ENCODE measurements at regions not wholly inside any gene's neighbourhood (a gene's known extent, or its start where the extent isn't known, plus 50 kb on each side); places are given as distances from the start of the nearest gene placed in this dataset.

DNA sequence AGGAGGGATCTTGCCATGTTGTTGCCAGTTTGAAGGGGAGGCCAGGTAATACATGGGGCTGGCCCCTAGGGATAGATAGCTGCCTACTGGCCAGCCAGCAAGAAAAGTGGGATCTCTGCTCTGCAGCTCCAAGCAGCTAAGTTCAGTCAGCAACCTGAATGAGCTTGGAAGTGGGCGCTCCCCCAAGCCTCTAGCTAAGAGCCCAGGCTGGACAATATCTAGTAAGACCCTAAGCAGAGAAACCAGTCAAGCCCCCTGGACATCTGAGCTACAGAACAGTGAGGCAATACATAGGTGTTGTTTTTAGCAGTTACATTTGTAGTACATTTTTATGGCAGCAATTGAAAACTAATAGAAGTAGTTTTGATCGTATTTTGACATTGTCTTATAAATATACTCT, 409.8 kb upstream of the SMIM21 start:
- DNase-seq, result no peak

DNA sequence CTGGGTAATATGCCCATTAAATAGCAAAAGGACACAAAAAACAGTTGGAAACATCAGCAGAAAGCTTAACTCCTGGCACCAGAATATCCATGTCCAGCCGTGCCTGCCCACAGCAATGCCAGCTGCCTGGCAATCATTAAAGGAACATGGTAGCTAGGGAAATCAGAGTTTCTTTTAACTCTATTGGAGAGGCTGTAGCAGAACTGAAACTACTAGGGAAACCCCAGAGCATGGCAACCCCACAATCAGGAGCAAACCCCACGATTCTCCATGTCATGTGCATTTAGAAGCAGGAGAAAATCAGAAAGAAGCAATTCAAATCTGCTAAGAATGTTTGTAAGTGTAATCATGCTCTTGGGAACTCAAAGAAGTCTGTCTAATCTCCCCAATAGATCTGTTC, 409.0 kb upstream of the SMIM21 start:
- no peak for DNase-seq

DNA sequence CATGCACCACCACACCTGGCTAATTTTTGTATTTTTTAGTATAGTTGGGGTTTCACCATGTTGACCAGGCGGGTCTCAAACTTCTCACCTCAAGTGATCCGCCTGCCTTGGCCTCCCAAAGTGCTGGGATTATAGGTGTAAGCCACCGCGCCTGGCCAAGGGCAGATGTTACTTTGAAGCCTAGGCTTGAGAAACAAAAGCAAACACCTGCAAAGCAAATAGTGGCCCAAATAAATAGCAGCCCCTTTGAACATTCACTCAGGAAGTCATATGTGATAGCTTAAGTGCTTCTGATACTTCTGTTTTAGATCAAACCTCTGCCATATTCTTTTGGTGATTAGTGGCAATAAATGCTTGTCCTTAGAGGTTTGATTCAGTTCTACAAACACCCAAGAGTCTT, 404.5 kb upstream of the SMIM21 start:
- no peak for DNase-seq

DNA sequence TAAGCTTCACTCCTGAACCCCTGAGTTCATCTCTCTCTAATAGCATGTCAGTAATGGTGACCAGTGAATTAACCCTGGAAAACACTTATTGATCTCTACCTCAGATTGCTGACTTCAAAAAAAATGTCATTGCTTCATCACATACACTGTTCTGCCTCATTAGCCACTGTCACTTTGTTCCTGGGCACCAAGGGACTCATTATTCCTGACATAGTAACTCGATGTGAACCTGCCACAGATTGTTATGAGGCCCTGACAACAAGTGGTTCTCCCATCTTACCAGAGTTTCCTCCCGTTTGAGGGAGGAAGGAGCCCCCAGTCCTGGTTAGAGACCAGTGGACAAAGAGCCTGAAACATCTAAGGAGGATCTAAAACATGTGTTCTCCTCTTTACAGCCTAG, 403.3 kb upstream of the SMIM21 start:
- no peak for DNase-seq

DNA sequence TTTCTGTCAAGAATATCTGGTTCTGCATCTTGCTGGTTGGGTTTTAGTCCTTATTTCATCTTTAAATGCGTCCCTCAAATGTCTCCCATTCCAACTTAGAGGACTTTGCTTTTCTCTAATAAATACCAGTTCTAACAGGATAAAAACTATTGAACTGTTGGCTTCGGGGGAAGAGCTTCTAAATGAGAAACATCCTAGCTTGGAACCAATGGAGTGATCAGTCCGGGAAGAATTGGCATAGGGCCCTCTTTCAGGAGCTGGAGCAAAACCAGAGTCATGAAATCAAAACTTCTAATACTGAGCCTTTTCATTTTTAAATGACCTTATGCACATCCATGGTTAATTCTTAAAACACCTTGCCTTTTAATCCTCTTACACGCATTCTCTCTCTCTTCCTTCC, 401.6 kb upstream of the SMIM21 start:
- no peak for DNase-seq

DNA sequence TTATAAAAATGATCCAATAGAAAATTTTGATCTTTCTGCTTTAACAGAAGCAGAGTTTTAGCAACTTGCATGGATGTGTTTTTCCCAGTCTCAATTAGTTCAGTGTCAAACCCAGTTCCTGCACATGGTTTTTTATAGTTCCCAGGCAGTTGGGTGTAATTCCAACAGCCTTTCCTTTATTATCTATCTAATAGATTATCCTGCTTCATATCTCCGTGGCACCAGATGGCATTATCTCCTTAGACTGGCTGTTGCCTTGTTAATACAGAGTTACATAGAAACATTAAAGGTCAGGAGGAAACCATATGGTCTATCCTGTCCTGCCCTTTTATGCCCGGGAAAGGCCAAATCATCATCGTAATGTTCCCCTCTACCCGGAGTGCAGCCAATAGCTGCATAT, 400.9 kb upstream of the SMIM21 start:
- DNase-seq, result no peak

DNA sequence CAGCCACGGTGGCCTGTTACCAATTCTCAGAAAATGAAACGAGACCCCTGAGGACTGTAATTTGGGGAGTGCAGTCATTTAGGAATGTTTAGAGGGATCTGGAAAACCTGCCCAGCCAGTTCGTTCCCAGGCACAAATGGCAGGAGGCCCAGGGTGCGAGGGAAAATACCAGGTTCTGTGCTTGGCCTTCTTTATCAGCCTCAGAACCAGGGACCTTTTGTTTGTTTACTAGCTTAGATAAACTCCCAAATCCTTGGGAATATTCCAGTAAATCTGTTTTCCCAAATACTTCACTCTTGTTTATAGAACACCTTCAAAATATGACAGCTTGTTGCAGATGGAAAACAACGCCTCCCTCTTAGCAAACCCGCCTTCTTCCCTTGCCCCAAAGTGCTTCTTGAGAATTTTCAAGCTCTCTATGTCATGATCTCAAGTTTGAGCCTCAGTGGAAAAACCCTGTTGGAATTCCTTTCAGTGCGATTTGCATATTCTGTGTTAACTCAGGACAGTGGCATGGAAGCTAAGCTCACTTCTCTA, 400.3 kb upstream of the SMIM21 start:
- no peak for DNase-seq

- no peak for DNase-seq
These were observed 397.2 kb upstream of the SMIM21 start for GRCh38 chr18:75824661-75825060.

DNA sequence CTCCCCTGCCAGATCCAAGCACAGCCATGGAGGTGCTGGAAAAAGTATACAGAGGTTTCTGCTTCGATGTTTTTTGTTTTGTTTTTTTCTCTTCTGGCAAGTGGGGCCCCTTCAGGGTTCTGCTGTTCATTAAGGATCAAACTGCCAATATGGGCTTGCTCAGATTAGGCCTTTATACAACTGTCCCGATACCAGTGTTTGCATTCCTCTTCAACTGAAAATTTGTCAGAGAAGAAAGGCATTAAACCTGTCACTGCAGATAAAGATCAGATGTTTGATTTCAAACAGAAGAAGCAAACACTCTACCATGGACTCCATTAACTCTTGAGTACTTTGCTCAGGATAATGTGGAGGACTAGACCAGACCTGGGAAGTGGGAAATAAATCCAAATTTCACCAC, 396.0 kb upstream of the SMIM21 start:
- DNase-seq, result no peak

DNA sequence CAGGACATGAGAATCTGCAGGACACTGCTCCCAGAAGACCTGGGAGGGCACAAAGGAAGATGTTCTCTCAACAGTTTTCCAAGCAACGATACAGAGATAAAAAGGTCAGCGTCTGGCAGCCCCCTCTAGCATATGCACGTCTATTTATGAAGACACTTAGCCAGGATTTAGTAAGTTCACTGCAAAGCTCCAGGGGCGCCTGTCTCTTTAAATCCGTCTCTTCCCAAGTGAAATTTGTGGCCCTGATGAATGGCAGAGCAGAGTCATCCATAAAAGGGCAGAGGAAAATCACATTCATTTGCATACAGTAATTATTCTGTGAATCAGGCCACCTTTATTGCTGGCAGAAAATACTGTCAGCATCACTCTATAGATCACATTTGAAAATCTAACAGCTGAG, 390.9 kb upstream of the SMIM21 start:
- no peak for DNase-seq

- no peak for DNase-seq
These were observed 388.3 kb upstream of the SMIM21 start for GRCh38 chr18:75815767-75816166.

GRCh38 chr18:75812761-75813160, 385.3 kb upstream of the SMIM21 start:
- DNase-seq, result no peak

DNA sequence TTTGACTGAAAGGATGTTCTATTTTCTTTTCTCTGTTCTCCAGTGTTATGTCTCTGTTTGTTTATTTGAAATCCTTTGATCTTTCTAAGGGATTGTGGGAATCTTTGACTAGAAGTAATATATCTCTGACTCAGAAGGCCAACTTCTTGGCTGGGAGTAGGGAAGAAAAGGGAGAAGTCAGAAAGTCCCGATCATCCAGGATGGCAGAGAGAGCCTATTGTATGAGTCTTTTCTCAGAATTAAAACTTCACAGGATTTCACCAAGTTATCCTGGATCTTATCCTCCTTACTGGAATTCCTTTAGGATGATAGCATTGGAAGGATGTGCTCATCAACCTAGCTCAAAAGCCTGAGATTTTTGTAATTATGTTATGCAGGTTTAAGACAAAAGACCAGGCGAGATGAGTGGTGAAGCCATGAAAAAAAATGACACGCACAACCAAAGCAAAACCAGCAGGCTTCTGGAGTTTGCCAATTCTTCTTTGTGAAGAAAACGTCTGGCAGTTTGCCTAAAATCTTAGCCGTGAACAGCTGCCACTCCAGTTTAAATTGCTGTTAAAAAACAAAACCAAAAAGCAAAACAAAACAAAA, 383.6 kb upstream of the SMIM21 start:
- no peak for DNase-seq

GRCh38 chr18:75810516-75810915, 383.0 kb upstream of the SMIM21 start:
- no peak for DNase-seq

GRCh38 chr18:75809926-75810255, 382.4 kb upstream of the SMIM21 start:
- no peak for DNase-seq

DNA sequence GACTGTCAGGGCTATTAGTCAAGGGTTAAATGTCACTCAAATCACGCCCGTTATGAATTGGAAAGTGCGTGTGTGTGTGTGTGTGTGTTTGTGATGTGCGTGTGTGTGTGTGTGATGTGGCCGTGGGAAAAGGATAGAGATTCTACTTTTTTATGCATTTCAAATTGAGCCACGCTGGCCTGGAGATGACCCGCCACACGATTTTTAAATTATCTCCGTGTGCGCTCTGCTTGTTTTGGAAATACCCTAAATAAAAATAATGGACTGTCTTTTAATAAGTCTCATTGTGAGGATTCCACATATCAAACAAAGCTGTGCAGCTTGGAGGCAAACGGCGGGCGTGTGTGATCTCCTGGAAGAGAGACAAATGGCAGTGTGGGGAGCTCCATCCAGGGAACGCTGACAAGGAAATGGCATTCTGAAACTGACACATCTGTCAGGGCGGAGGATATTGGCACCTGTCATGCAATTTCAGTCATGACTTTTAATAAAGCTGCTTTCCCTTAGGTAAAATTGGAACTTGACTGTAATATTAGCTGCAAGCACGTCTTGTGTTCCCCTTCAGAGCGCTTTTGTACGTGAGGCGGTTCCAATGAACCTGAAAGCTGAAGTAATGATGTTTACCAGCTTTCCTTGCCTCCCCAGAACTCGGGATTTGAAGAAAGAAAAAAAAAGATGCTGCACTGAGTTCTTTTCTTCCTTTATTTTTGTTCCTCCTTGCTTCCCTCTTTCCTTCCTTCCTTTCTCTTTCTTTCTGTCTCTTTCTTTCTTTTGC, 381.8 kb upstream of the SMIM21 start:
- DNase-seq, result no peak

GRCh38 chr18:75805265-75805664, 377.8 kb upstream of the SMIM21 start:
- DNase-seq, result no peak

GRCh38 chr18:75802681-75803080, 375.2 kb upstream of the SMIM21 start:
- DNase-seq, result no peak

- DNase-seq, result no peak
These were observed 373.7 kb upstream of the SMIM21 start for GRCh38 chr18:75801178-75801577.

DNA sequence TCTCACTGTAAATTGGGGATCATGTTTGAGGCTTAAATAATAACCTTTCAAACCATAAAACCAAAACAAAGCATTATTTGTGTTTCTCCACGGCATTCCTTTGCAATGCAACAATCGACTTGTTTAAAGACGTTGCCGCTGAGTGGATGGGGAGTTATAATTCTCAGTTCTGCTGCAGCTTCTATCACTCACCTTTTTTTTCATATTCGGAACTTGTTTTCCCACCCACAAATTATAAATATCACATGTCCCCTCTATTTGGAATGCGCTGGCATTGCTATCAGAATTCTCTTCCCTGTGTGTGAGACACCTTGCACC, 372.8 kb upstream of the SMIM21 start:
- DNase-seq, result no peak

- no peak for DNase-seq
These were observed 372.2 kb upstream of the SMIM21 start for GRCh38 chr18:75799449-75800330.

DNA sequence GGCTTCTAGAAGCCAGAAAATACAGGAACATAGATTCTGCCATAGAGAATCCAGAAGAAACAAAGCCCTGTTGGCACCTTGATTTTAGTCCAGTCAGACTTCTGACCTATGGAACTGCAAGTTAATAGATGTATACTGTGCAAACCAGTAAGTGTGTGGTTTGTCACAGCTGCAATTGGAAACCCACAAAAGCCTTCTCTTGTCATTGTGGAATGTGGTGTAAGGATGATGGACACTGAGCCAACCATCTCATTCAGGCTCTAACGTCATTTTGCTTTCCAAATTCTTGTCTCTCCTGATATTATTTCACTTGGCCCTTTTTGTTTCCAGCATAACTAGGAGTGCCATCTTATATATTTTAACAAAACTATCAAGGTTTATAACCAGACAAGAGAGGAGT, 369.5 kb upstream of the SMIM21 start:
- no peak for DNase-seq

GRCh38 chr18:75790796-75791195, 363.3 kb upstream of the SMIM21 start:
- DNase-seq, result no peak

DNA sequence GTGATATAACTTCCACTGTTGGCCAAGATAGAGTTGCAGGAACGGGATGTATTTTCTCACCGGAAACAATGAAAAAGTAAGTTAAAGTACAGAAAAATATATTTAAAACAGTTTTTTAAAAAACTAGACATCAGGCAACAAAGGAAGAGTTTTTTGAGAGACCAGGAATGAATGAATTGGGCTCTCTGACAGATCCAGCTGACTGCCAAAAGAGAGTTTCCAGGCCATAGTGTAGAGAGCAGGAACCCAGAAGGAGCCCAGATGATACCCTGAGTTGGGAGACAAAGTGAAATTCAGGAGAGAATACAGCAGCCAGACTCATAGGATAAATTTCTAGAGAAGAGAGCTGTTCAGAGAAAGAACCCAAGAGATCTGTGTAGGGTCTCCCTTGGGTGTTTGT, 362.6 kb upstream of the SMIM21 start:
- DNase-seq, result no peak

Measured in stimulated activated CD8-positive, alpha-beta memory T cell treated with anti-CD3 and anti-CD28 coated beads, Interleukin-4, amount 100 ng/mL, for 48 hours (primary cell).